ENCODE measurements at regions not wholly inside any gene's neighbourhood (a gene's known extent, or its start where the extent isn't known, plus 50 kb on each side); places are given as distances from the start of the nearest gene placed in this dataset.

GRCh38 chr6:121652223-121652622 is 216.8 kb downstream of the GJA1 start:
- no peaks in the 10 kb centered on the region for H3K27me3 ChIP-seq (ENCODE audit: low read depth)
- H3K4me1 ChIP-seq = peaks cover 7% of the 10 kb centered on the region
- peak overlapping the region; percentile 13 for H3K27ac ChIP-seq
- H3K9me3 ChIP-seq = no peaks in the 10 kb centered on the region
- no peak overlapping the region for H3K4me3 ChIP-seq
- intact Hi-C loops (cut with DNase I) = no loop called here
- DNase-seq = no peak
- no peak for TF ChIP-seq CTCF (IDR thresholded peaks at IDR 0.05)
- peak in 1 of 2 donors; percentile 22 for ATAC-seq
- no peaks in the 10 kb centered on the region for H3K36me3 ChIP-seq

- H3K4me3 ChIP-seq = no peak overlapping the region
- H3K36me3 ChIP-seq = no peaks in the 10 kb centered on the region
- H3K27me3 ChIP-seq (ENCODE audit: low read depth) = no peaks in the 10 kb centered on the region
- no peak for DNase-seq
- intact Hi-C loops (cut with DNase I) = no loop called here
- H3K4me1 ChIP-seq = peaks cover 7% of the 10 kb centered on the region
- no peaks in the 10 kb centered on the region for H3K9me3 ChIP-seq
- H3K27ac ChIP-seq = peak overlapping the region; percentile 8
- peak in 1 of 2 donors; percentile 61 for ATAC-seq
- TF ChIP-seq CTCF (IDR thresholded peaks at IDR 0.05) = no peak
Observed at GRCh38 chr6:121652726-121653623, 217.5 kb downstream of the GJA1 start.

GRCh38 chr6:121653624-121654008 is 218.2 kb downstream of the GJA1 start:
- Histone ChIP-seq H3K9me3 (no peaks in the 10 kb centered on the region), H3K27ac (no peak overlapping the region), H3K4me3 (no peak overlapping the region), H3K4me1 (peaks cover 7% of the 10 kb centered on the region), H3K27me3 (ENCODE audit: low read depth) (no peaks in the 10 kb centered on the region), H3K36me3 (no peaks in the 10 kb centered on the region)
- no peak for TF ChIP-seq CTCF (IDR thresholded peaks at IDR 0.05)
- no peak for DNase-seq
- no peak for ATAC-seq
- intact Hi-C loops (cut with DNase I) = no loop called here

GRCh38 chr6:121657972-121658371 is 222.5 kb downstream of the GJA1 start:
- Histone ChIP-seq H3K27ac (no peak overlapping the region), H3K4me3 (no peak overlapping the region)
- intact Hi-C loops (cut with DNase I) = no loop called here

GRCh38 chr6:121660277-121660676 is 224.8 kb downstream of the GJA1 start:
- TF ChIP-seq CTCF (IDR thresholded peaks at IDR 0.05) = no peak
- DNase-seq = no peak
- Histone ChIP-seq H3K9me3 (no peaks in the 10 kb centered on the region), H3K4me3 (no peak overlapping the region), H3K27me3 (ENCODE audit: low read depth) (no peaks in the 10 kb centered on the region), H3K27ac (no peak overlapping the region), H3K36me3 (no peaks in the 10 kb centered on the region), H3K4me1 (no peaks in the 10 kb centered on the region)
- intact Hi-C loops (cut with DNase I) = no loop called here
- no peak for ATAC-seq

More at GRCh38 chr6:121657972-121658371, 222.5 kb downstream of the GJA1 start:
- no peaks in the 10 kb centered on the region for H3K36me3 ChIP-seq
- H3K27me3 ChIP-seq (ENCODE audit: low read depth) = no peaks in the 10 kb centered on the region
- DNase-seq = no peak
- no peak for ATAC-seq
- TF ChIP-seq CTCF (IDR thresholded peaks at IDR 0.05) = no peak
- H3K9me3 ChIP-seq = no peaks in the 10 kb centered on the region
- H3K4me1 ChIP-seq = peaks cover 7% of the 10 kb centered on the region

All from lower lobe of right lung (tissue), 2 donors.